SU-DHL-6 (cell line): ENCODE measurements at regions not wholly inside any gene's neighbourhood (a gene's known extent, or its start where the extent isn't known, plus 50 kb on each side); places are given as distances from the start of the nearest gene placed in this dataset.

Experiments used
- H2AFZ ChIP-seq: fragments of 200-600 bp; sonication (generic); 2 replicates; pipeline ENCODE4 v1.6.1; 2014; ENCODE audit warnings: low read depth, mild to moderate bottlenecking, moderate library complexity, mixed read lengths, antibody characterized with exemption, low read length; ENCODE audit not compliant: severe bottlenecking
- H3F3A ChIP-seq: fragments of 200-600 bp; shearing (Covaris generic); 2 replicates; pipeline ENCODE4 v1.6.0; 2016; ENCODE audit warnings: antibody characterized with exemption, mild to moderate bottlenecking; ENCODE audit not compliant: insufficient read depth
- H3K27ac ChIP-seq: fragments of 200-600 bp; sonication (generic); 2 replicates; pipeline ENCODE4 v1.5.1; 2016; ENCODE audit warnings: low read depth, mild to moderate bottlenecking, low read length, moderate library complexity, mixed read lengths
- H3K27me3 ChIP-seq: fragments of 200-600 bp; sonication (generic), shearing (Covaris generic); 2 replicates; pipeline ENCODE4 v1.6.0; 2014; ENCODE audit warnings: mild to moderate bottlenecking, low read length
- H3K36me3 ChIP-seq: fragments of 200-600 bp; sonication (generic); 2 replicates; pipeline ENCODE4 v1.6.1; 2014; ENCODE audit warnings: mild to moderate bottlenecking, low read length, mixed read lengths
- H3K4me2 ChIP-seq: fragments of 300-600, 200-600 bp; shearing (Covaris generic), sonication (generic); 2 replicates; pipeline ENCODE4 v1.6.0; 2014; ENCODE audit warnings: low read length, low read depth, mild to moderate bottlenecking; ENCODE audit not compliant: poor library complexity, severe bottlenecking
- H3K4me3 ChIP-seq: fragments of 200-600 bp; sonication (generic); 2 replicates; pipeline ENCODE4 v1.5.1; 2014; ENCODE audit warnings: antibody characterized with exemption, low read length, mild to moderate bottlenecking, mixed read lengths; ENCODE audit not compliant: insufficient read depth, poor library complexity, severe bottlenecking
- H3K79me2 ChIP-seq: fragments of 200-600 bp; sonication (generic); 2 replicates; pipeline ENCODE4 v1.6.1; 2014; ENCODE audit warnings: mild to moderate bottlenecking, low read length, moderate library complexity; ENCODE audit not compliant: insufficient read depth
- H3K9ac ChIP-seq: fragments of 200-600 bp; sonication (generic); 2 replicates; pipeline ENCODE4 v1.7.0; 2014; ENCODE audit warnings: mild to moderate bottlenecking, low read length
- H3K9me2 ChIP-seq: fragments of 200-600 bp; sonication (generic); replicated peaks from 2 replicates; pipeline ENCODE4 v1.6.1; 2014; ENCODE audit warnings: low read length; ENCODE audit not compliant: insufficient read depth
- H3K9me3 ChIP-seq: fragments of 200-600 bp; sonication (generic); 2 replicates; pipeline ENCODE4 v1.6.1; 2014; ENCODE audit warnings: low read length, mixed read lengths; ENCODE audit not compliant: insufficient read depth
- H4K20me1 ChIP-seq: fragments of 200-600 bp; sonication (generic); 2 replicates; pipeline ENCODE4 v1.6.1; 2014; ENCODE audit warnings: low read depth, mild to moderate bottlenecking, antibody characterized with exemption, low read length, moderate library complexity, mixed read lengths
- CTCF ChIP-seq: fragments of 200-600 bp; sonication (generic); IDR thresholded peaks from one replicate; pipeline ENCODE4 v1.5.1; 2017; ENCODE audit warnings: antibody characterized with exemption, mild to moderate bottlenecking, low read length, moderate library complexity; ENCODE audit not compliant: insufficient read depth, poor library complexity, severe bottlenecking
- EZH2phosphoT487 ChIP-seq: fragments of 200-600 bp; sonication (generic), shearing (Covaris generic); conservative IDR thresholded peaks from 2 replicates; pipeline ENCODE4 v1.6.1; 2018; ENCODE audit warnings: mild to moderate bottlenecking, antibody characterized with exemption, low read length, moderate library complexity, mixed read lengths

- H3K27me3 ChIP-seq: no peaks in the 10 kb centered on the region
- H3K27ac ChIP-seq: no peak overlapping the region
- H3K9me3 ChIP-seq: no peaks in the 10 kb centered on the region
- no peaks in the 10 kb centered on the region for H3F3A ChIP-seq
- H3K79me2 ChIP-seq: no peaks in the 10 kb centered on the region
- TF ChIP-seq CTCF: no peak
- no peak for TF ChIP-seq EZH2phosphoT487
- H2AFZ ChIP-seq: no peak overlapping the region
- no peaks in the 10 kb centered on the region for H4K20me1 ChIP-seq
- no peak overlapping the region for H3K9ac ChIP-seq
- no peaks in the 10 kb centered on the region for H3K36me3 ChIP-seq
- H3K4me3 ChIP-seq: no peak overlapping the region
- no peak overlapping the region for H3K4me2 ChIP-seq
- no peaks in the 10 kb centered on the region for H3K9me2 ChIP-seq
These were observed 113.6 kb downstream of the ADCYAP1 start for GRCh38 chr18:1018181-1018681.

- H3K79me2 ChIP-seq: no peaks in the 10 kb centered on the region
- H3K9me3 ChIP-seq: no peaks in the 10 kb centered on the region
- no peak overlapping the region for H3K27ac ChIP-seq
- H3K27me3 ChIP-seq: no peaks in the 10 kb centered on the region
- no peak overlapping the region for H3K4me2 ChIP-seq
- no peak overlapping the region for H3K9ac ChIP-seq
- H3F3A ChIP-seq: no peaks in the 10 kb centered on the region
- TF ChIP-seq CTCF (no peak), EZH2phosphoT487 (no peak)
- H3K4me3 ChIP-seq: no peak overlapping the region
- no peak overlapping the region for H2AFZ ChIP-seq
- no peaks in the 10 kb centered on the region for H3K36me3 ChIP-seq
- H4K20me1 ChIP-seq: no peaks in the 10 kb centered on the region
- H3K9me2 ChIP-seq: no peaks in the 10 kb centered on the region
These were observed 114.5 kb downstream of the ADCYAP1 start for GRCh38 chr18:1019191-1019590.

- no peaks in the 10 kb centered on the region for H3F3A ChIP-seq
- TF ChIP-seq CTCF (no peak), EZH2phosphoT487 (no peak)
- no peak overlapping the region for H2AFZ ChIP-seq
- no peak overlapping the region for H3K9ac ChIP-seq
- no peak overlapping the region for H3K4me3 ChIP-seq
- H3K9me2 ChIP-seq: no peaks in the 10 kb centered on the region
- H3K79me2 ChIP-seq: no peaks in the 10 kb centered on the region
- no peaks in the 10 kb centered on the region for H3K9me3 ChIP-seq
- H3K27ac ChIP-seq: no peak overlapping the region
- no peaks in the 10 kb centered on the region for H3K27me3 ChIP-seq
- H4K20me1 ChIP-seq: no peaks in the 10 kb centered on the region
- no peak overlapping the region for H3K4me2 ChIP-seq
- no peaks in the 10 kb centered on the region for H3K36me3 ChIP-seq
These were observed 116.2 kb downstream of the ADCYAP1 start for GRCh38 chr18:1020731-1021344.
